HG03175 (cell line): ENCODE measurements at regions not wholly inside any gene's neighbourhood (a gene's known extent, or its start where the extent isn't known, plus 50 kb on each side); places are given as distances from the start of the nearest gene placed in this dataset.

Source experiments
- ATAC-seq: cut with Tn5 transposase; IDR thresholded peaks from one replicate; pipeline ENCODE4 v1.9.1; 2021; ENCODE audit warnings: mild to moderate bottlenecking, moderate library complexity; ENCODE audit not compliant: unreplicated experiment

DNA sequence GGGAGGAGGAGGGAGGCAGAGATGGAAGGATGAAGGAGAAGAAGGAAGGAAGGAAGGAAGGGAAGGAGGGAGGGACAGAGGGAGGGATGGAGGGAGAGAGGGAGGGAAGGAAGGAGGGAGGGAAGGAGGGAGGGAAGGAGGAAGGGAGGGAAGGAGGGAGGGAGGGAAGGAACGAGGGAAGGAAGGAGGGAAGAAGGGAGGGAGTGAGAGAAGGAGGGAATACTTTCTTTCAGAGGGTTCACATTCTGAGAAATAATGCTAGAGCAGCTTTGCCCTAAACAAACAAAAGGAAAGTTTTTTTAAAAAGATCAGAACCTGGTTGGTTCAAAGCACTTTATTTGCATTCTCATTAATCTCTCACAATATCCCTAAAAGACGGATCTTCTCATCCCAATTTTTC lies 96.1 kb upstream of the NXT1 start:
- no peak for ATAC-seq

DNA sequence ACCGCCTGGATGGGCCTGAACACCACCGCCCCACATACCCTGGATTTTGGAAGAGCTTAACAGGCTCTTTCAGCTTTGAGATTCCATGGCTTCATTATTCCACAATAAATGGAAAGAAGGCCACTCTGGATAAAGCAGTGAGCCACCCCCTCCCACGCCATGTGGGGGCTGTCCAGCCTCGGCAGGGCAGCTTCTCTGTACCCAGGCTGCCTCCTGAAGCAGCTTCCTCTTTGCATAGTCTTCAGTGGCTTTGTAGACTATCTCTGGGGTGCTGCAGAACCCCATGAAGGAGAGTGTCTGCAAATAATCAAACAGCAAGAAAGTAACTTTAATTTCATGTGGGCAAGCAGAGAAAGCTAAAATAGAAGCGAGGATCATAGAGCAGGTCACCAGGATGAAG lies 96.6 kb upstream of the NXT1 start:
- ATAC-seq: no peak

DNA sequence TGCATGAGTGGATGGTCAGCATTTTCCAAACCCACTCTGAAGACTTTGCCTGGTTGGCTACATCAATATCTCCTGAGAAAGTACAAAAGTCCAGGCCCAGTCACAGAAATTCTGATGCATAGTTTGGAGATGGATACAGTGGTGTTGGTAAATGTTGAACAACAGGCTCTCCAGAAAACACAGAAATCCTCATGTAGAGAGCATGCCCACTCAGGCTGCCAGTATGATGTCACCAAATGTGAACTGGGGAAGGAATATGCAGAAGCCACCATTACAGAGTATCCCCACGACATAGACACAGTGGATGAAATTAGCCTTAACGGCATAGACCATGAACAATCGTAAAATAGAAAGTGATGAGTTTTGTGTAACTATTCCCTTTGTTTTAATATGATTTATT lies 97.1 kb upstream of the NXT1 start:
- no peak for ATAC-seq

DNA sequence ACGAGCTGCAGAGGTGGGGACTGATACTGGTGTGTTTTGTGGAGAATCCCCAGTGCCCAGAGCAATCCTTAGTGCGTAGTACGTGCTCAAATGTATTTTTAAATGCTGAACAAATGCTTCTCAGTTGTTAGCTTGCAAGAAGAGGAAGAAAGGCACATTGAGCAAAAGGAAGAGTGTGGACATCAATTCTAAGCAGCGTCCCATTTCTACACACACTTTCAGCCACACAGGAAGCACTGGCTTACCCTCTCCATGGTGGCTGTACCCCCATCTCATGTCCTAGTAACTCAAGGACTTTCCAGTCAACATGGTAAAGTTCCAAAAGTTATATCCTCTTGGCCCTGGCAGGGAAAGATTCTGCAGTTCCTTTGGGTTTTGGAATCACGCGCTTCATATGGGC lies 98.8 kb upstream of the NXT1 start:
- ATAC-seq: no peak

DNA sequence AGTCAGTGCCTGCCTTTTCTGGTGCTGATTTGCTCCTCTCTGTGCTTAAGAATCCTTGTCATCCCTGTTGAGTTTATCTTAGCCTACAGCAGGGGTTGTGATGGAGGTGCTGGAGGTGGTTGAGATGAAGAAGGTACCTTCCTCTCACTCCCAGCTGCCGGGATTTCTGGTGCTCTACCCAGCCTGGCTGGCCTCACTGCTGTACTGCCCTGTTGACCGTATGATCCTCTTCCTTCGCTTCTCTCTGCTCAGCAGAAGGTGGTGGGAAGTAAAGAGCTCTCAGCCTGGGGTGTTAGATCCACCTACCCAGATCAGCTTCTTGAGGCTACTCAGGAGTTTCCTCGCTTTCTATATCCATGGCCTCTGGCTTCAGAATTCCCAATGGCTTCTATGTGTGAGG lies 101.0 kb upstream of the NXT1 start:
- no peak for ATAC-seq

DNA sequence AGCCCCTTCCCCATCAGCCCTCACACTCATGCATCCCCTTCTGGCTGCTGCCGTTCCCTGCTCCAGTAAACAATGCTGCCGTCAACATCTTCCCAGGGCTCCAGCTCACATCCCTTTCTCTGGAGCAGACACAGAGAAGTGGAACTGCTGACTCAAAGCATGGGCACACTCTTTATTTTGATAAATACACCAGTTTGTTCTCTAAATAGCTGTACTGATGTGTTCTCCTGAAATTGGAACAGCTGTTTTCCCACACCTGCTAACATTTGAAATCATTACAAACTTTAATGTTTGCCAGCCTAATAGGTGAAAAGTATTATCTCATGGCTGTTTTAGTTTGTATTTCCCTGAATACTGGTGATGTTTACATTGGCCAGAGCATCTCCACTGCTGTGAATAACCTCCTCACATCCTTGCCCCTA lies 102.1 kb upstream of the NXT1 start:
- no peak for ATAC-seq

DNA sequence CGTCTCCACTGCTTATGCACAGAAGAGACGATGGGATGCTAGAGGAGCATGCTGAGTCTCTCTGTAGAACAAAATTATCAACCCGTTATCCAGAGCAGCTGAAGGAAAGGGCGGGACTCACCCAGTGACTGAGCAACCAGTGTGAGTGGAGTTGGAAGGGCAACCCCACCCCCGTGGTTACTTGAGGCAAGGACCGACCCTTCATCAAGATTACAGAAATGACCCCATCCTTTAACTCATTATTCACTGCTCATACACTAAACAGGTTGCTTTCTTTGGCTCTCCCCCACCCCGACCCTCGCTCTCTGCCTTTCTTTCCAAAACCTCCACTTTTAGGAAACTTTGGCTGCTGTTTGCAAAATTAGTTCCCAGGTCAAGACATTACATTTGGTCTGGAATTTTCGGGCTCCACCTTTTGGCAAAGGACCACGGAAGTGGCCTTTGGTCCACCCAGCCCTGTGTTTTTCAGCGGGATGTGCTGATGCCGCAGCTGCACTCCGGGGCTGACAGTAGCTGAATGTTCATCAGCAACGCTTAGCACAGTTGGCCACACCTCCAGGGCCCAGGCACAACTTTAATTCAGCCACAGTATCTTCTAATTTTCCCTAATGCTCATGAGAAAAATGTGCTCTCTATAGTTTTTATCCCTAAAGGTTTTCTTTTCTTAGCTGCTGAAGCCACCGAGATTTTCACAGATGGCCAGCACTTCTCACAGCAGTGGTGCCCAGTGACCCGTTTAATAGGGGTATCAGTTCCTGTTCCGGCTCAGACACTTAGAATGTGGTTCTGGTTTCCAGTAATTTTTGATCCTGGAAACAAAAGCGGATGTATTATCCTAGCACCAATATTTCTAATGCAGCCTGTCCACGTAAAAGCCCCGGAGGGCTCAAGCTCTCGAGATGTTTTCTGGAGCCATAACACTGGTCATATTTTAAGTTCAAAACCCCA lies 103.6 kb upstream of the NXT1 start:
- ATAC-seq: no peak

DNA sequence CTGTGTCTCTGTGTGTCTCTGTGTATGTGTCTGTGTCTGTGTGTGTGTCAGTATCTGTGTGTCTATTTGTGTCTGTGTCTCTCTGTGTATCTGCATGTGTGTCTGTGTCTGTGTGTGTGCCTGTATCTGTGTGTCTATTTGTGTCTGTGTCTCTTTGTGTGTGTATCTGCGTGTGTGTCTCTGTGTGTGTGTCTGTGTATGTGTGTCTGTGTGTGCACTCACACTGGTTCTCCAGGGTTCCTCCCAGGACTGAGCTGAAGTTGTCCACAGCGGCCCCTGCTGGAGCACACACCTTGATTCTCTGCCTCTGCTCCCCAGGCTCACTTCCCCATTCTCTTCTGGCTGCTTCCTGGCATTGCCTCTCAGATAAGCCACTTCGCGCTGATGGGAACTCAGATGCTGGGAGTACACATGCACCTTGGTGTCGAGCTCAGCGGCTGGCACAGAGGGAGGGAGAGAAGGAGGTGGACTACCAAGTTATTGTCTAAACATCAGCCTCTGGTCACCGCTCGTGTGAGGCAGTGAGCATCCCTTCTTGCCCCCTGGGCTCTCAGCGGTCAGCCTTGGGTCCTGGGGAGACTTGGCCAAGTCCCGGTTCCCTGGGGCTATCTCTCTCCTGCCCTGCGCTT lies 104.9 kb upstream of the NXT1 start:
- peak; percentile 85 for ATAC-seq

DNA sequence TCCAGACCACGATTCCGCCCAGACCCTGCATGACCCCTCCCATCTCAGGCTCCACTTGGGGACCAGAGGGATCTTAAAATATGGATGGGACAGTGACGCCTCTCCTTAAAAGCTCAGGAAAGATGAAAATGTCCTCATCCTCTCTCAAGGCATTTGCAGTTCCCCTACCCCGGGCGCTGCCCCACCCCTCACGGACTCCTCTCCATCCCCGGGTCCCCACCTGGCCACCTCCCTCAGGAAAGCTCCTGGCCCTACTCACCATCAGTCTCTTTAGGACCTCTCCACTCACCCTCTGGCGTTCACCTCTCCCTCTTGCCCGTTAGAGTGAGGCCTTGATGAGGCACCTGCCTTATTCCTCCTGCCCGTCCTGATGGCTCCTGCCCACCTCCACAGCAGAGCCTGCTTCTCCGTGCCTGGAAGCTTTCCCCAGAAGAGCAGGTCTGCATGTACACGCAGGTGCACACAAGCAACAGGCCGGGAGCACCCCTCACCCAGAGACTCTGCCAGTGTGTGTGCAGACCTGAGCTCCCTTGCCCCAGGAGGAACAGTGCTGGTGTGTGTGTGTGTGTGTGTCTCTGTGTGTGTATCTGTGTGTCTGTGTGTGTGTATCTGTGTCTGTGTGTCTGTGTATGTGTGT lies 105.6 kb upstream of the NXT1 start:
- no peak for ATAC-seq

DNA sequence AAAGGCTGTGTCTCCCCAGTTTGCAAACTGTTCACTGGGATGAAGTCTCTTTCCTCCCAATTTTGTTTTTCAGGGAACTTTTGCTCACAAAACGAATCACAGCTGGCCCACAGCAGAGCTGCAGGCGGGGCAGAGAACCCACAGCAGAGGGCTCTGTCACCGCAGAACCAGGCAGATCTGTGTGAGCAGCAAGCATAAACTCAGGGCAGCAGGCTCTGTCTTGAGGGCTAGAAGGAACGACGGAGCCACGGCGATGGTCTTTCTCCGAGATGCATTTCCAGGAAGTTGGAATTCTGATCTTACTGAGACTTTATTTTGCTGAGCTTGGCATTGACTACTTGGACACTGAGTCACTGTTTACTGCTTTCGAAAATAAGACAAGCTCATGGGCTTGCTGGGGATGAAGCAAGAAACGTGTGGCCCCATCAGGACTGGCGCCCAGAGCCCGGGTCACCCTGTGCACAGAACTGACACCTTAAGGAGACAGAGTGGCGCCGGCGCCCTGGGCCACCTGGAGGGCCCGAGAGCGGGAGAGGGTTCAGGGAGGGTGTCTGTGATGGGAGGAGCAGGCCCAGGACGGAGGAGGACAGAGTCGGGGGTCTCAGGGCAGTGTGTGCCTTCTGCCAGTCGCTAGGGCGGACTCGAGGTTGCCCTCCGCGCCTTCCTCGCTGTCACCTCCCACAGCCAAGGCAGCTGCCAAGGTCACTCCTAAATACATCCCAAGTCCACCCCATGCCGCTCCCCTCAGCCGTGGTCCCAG lies 106.3 kb upstream of the NXT1 start:
- ATAC-seq: no peak

DNA sequence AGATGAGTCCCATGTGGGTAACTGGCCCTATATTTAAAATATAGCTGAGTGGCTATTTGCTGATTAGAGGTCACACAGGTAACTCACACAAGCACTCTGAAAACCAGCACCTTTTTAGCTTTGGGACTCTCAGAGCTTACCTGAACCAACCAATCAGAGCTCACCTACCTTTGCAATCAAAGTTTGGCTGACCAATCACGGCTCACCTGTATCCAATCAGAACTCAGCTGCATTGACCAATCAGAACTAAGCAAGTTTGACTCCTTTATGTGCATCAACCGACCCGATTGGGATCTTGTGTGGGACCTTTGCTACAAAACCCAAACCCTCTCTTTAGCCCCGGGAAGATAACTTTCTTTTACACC lies 106.8 kb upstream of the NXT1 start:
- ATAC-seq: no peak

DNA sequence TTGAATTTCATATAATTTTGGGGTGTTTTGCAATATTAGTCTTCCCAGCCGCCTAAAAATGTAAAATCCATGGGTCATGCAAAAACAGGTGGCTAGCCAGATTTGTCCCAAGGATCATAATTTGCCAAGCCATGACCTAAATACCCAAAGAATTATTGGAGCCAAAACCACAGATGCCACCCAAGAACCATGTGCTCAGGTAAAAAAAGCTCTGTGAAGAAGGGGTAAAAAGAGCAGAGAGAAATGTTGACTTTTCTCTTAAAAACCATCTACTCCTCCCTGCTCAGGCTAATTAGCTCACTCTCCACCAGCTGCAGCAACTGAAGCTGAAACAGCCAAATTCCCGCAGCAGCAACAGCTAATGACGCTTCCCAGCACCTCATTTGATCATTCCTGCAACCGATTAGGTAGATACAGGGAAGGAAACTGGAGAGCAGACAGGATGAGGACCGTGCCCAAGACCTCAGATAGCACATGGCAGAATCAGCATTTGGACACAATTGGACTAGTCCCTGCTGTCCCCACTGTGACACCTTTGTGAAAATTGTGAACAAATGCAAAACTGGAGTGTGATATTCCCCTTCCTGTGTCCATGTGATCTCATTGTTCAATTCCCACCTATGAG lies 107.9 kb upstream of the NXT1 start:
- ATAC-seq: no peak

DNA sequence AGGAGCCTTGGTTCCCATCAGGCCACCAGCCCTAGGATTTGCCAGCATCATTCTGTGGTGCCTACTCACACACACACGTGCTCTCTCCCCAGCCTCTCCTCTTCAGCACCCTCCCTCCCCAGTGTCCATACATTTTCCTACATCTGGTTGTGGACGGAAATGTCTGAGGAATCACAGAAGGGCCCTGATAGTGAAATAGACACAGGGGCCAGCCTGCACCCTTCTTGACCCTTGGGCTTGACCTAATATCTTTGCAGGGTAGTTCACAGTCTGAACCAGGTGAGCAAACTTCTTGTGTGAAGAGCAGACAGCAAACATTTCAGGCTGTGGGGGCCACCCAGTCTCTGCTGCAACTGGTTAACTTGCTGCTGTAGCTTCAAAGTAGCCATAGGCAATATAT lies 108.5 kb upstream of the NXT1 start:
- ATAC-seq: no peak

DNA sequence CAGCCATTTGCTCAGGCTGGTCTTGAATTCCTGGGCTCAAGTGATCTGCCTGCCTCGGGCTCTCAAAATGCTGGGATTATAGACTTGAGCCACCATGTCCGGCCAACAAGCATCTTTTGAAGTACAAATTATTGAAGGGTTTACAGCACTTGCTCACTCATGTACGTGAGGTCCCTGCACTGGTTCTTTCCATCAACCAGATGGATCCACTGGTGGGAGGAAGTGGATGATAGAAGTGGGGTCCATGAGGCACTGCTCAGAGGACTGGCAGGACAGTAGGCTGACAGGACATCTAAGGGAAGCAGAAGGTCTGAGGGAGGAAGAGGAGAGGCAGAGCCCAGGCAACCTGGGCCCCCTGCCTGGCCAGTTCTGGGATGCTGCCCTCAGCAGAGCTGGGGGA lies 109.2 kb upstream of the NXT1 start:
- ATAC-seq: no peak

DNA sequence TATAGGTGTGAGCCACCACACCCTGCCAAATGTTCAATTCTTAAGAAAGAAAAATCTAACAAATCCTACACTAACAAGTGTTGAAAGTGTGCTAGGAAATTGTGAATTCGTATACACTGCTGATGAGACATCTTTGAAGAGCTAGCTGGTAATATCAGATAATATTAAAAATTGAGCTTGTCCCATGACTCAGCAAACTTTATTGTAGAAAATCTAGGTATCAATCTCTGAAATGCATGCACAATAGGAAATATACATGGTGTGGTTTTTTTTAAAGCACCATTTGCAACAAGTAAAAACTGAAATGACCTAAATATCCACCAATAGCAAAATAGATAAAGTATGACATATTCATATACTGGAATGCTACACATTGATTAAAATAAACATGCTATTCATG lies 110.1 kb upstream of the NXT1 start:
- no peak for ATAC-seq

DNA sequence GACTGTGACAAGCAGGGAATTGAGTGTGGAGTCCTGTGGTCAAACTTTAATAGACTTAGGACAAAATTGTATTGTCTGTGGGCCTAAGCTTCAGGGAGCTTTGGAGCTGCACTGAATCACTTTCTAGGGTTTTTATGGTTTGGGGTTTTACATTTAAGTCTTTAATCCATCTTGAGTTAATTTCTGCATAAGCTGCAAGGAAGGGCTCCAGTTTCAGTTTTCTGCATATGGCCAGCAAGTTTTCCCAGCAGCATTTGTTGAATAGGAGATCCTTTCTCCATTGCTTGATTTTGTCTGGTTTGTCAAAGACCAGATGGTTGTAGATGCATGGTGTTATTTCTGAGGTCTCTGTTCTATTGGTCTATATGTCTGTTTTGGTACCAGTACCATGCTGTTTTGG lies 113.4 kb upstream of the NXT1 start:
- ATAC-seq: no peak

DNA sequence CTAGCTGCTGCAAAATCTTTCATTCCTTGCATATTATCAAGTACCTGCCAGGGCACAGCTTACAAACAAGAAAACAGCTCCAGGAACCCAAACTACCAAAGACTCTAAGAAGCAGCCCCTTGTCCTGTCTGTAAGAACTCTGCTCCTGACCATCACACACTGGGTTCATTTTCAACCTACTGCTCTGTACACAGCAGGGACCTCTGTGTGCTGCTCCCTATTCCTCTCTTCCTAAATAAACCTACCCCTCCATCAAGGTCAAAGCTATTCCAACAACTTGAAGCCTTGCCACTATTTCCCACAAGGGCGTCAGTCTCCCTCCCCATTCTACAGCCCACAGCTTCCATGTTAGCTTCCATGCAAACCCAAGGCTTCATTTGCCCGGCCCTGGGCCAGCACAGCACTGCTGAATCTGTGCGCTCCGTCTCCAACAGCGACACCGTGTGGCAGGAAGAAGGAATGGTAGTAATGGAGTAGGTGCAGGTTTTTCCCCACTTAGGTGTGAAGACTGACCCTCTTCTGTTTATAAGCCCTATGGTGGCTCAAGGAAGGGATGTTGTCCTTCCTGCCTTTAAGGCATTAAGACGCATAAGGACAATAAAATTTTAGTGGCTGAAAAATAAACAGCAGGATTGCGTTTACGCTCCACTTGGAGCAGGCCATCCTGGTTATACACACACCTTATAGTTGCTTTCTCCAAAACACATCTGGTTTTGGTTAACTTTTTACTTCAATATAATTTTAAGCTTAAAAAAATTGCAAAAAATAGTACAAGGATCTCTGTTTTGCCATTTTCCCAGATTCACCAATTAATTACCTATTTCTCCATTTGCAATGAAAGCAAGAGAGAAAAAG lies 115.2 kb upstream of the NXT1 start:
- ATAC-seq: peak; percentile 51

DNA sequence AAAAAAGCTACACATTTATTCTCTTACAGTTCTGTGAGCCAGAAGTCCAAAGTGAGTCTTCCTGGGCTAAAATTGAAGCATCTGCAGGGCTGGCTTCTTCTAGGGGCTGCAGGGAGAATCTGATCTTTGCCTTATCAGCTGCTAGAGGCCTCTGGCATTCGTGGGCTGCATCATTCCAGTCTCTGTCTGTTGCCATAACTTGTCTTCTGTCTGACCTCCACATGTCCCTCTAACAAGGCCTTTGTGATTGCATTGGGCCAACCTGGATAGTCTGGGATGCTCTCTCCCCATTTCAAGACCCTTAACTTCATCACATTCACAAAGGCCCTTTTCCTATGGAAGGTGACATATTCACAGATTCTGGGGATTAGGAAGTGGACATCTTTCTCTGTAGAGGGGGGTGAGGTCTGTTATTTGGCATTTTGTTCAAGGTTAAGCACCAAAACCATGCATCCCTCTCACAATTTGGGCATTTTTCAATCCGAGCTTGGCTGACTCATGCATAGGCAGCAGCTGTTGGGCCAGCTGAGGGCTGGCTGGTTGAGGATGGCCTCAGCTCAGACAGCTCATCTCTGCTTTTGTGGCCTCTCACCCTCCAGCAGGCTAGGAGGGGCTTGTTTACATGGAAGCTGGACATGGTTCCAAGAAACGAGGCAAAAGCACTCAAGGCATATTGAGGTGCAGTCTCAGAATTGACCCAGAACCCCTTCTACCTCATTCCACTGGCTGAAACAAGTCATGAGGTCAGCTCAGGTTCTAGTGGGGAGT lies 116.1 kb upstream of the NXT1 start:
- no peak for ATAC-seq

DNA sequence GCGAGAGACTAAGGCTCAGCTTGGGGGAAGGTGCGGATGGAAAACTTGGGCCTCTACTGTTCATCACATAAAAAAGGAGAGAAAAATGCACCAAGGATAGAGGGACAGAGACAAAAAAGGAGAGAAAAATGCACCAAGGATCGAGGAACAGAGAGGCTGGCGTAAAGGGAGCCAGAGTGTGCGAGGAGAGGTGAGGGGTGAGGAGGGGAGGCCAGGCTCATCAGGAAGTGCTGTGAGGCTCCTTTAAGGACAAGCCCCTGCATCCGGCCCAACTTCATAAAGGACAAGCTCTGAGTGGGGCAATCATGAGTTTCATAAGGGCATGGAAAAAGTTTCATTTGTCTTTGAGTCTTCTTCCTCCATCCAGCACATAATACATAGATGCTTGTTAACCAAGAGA lies 117.2 kb upstream of the NXT1 start:
- ATAC-seq: no peak
